NCI-H2081 (cell line): ENCODE measurements at regions not wholly inside any gene's neighbourhood (a gene's known extent, or its start where the extent isn't known, plus 50 kb on each side); places are given as distances from the start of the nearest gene placed in this dataset.
"Not testable (repeated sequence)": the region's sequence is repeated elsewhere in the genome, so short reads cannot be mapped to it uniquely, and the experiment has no call there.

ENCODE experiments used
- DNase-seq, 2 experiments: peaks; one replicate each; lab custom pipeline; 2025; lab: John Stamatoyannopoulos, UW

- DNase-seq: not testable (repeated sequence)
These were observed 97.6 kb downstream of the GPX5 start for GRCh38 chr6:28623242-28623641.

GRCh38 chr6:28626386-28626785 is 100.7 kb downstream of the GPX5 start:
- DNase-seq: not testable (repeated sequence)

GRCh38 chr6:28632326-28632851 is 106.7 kb downstream of the GPX5 start:
- DNase-seq: no peak

GRCh38 chr6:28633445-28634215 is 107.9 kb downstream of the GPX5 start:
- DNase-seq: no peak

- no peak for DNase-seq
These were observed 108.7 kb downstream of the GPX5 start for GRCh38 chr6:28634411-28634760.

GRCh38 chr6:28634761-28635546 is 109.3 kb downstream of the GPX5 start:
- DNase-seq: peak; percentile 30 to 73

- peak in 1 of 2 experiments; percentile 6 for DNase-seq
These were observed 110.0 kb downstream of the GPX5 start for GRCh38 chr6:28635547-28636158.

GRCh38 chr6:28638787-28639430 is 113.2 kb downstream of the GPX5 start:
- no peak for DNase-seq

- not testable (repeated sequence) for DNase-seq
These were observed 114.0 kb downstream of the GPX5 start for GRCh38 chr6:28639445-28640290.

GRCh38 chr6:28643017-28643740 is 117.5 kb downstream of the GPX5 start:
- DNase-seq: peak; percentile 5 to 8

- no peak for DNase-seq
These were observed 121.0 kb downstream of the GPX5 start for GRCh38 chr6:28646650-28647049.

- DNase-seq: peak; percentile 83
These were observed 122.6 kb downstream of the GPX5 start for GRCh38 chr6:28648035-28648877.

GRCh38 chr6:28648878-28649375 is 123.2 kb downstream of the GPX5 start:
- DNase-seq: peak in 1 of 2 experiments; percentile 7

- no peak for DNase-seq
These were observed 125.5 kb downstream of the GPX5 start for GRCh38 chr6:28651161-28651560.

GRCh38 chr6:28653876-28654275 is 128.2 kb downstream of the GPX5 start:
- DNase-seq: no peak

GRCh38 chr6:28655164-28655563 is 129.5 kb downstream of the GPX5 start:
- no peak for DNase-seq

GRCh38 chr6:28656715-28657114 is 131.0 kb downstream of the GPX5 start:
- DNase-seq: no peak

- no peak for DNase-seq
These were observed 131.7 kb downstream of the GPX5 start for GRCh38 chr6:28657381-28657768.

GRCh38 chr6:28657769-28658465 is 132.2 kb downstream of the GPX5 start:
- DNase-seq: peak; percentile 50 to 59
